Skeletal muscle satellite cell (primary cell): ENCODE measurements at regions not wholly inside any gene's neighbourhood (a gene's known extent, or its start where the extent isn't known, plus 50 kb on each side); places are given as distances from the start of the nearest gene placed in this dataset.

ENCODE experiments used
- H3K27me3 ChIP-seq: 2 replicates; pipeline ENCODE4 v1.7.0; 2013; ENCODE audit warnings: low read length; ENCODE audit not compliant: control insufficient read depth, insufficient read depth
- H3K36me3 ChIP-seq: 2 replicates; pipeline ENCODE4 v1.7.0; 2013; ENCODE audit warnings: mild to moderate bottlenecking, control low read depth, low read length; ENCODE audit not compliant: insufficient read depth
- H3K4me1 ChIP-seq: 2 replicates; pipeline ENCODE4 v1.7.0; 2013; ENCODE audit warnings: low read length; ENCODE audit not compliant: control insufficient read depth, insufficient read depth
- H3K4me2 ChIP-seq: 2 replicates; pipeline ENCODE4 v1.7.0; 2013; ENCODE audit warnings: mild to moderate bottlenecking, low read length
- H3K4me3 ChIP-seq: 2 replicates; pipeline ENCODE4 v1.7.0; 2013; ENCODE audit warnings: low read length
- H3K9ac ChIP-seq: 2 replicates; pipeline ENCODE4 v1.7.0; 2013; ENCODE audit warnings: mild to moderate bottlenecking, low read depth, low read length, moderate library complexity
- H3K9me3 ChIP-seq: replicated peaks from 2 replicates; pipeline ENCODE4 v1.7.0; 2013; ENCODE audit warnings: mild to moderate bottlenecking, control low read depth, low read length

- Histone ChIP-seq H3K9me3 (no peaks in the 10 kb centered on the region), H3K4me3 (no peak overlapping the region), H3K36me3 (no peaks in the 10 kb centered on the region), H3K27me3 (no peaks in the 10 kb centered on the region), H3K4me2 (peak overlapping the region; percentile 37), H3K9ac (no peak overlapping the region), H3K4me1 (peaks cover 14% of the 10 kb centered on the region)
These were observed 571.1 kb upstream of the ZNF608 start for GRCh38 chr5:125317536-125317995.

- Histone ChIP-seq H3K9me3 (no peaks in the 10 kb centered on the region), H3K36me3 (no peaks in the 10 kb centered on the region), H3K4me2 (no peak overlapping the region), H3K27me3 (no peaks in the 10 kb centered on the region), H3K4me1 (peaks cover 10% of the 10 kb centered on the region), H3K9ac (no peak overlapping the region), H3K4me3 (no peak overlapping the region)
These were observed 575.2 kb upstream of the ZNF608 start for GRCh38 chr5:125321654-125322053.

- H3K4me2 ChIP-seq = no peak overlapping the region
- H3K27me3 ChIP-seq = no peaks in the 10 kb centered on the region
- no peaks in the 10 kb centered on the region for H3K9me3 ChIP-seq
- no peak overlapping the region for H3K9ac ChIP-seq
- H3K4me3 ChIP-seq = no peak overlapping the region
- H3K36me3 ChIP-seq = no peaks in the 10 kb centered on the region
- no peaks in the 10 kb centered on the region for H3K4me1 ChIP-seq
These were observed 577.2 kb upstream of the ZNF608 start for GRCh38 chr5:125323613-125324012.

GRCh38 chr5:125325488-125326149 is 579.2 kb upstream of the ZNF608 start:
- no peak overlapping the region for H3K4me2 ChIP-seq
- no peaks in the 10 kb centered on the region for H3K27me3 ChIP-seq
- no peak overlapping the region for H3K9ac ChIP-seq
- no peaks in the 10 kb centered on the region for H3K36me3 ChIP-seq
- H3K4me1 ChIP-seq = no peaks in the 10 kb centered on the region
- no peak overlapping the region for H3K4me3 ChIP-seq
- no peaks in the 10 kb centered on the region for H3K9me3 ChIP-seq

GRCh38 chr5:125326150-125326510 is 579.7 kb upstream of the ZNF608 start:
- H3K4me3 ChIP-seq = no peak overlapping the region
- no peaks in the 10 kb centered on the region for H3K9me3 ChIP-seq
- no peaks in the 10 kb centered on the region for H3K27me3 ChIP-seq
- no peak overlapping the region for H3K4me2 ChIP-seq
- H3K36me3 ChIP-seq = no peaks in the 10 kb centered on the region
- no peaks in the 10 kb centered on the region for H3K4me1 ChIP-seq
- H3K9ac ChIP-seq = no peak overlapping the region

- Histone ChIP-seq H3K9ac (no peak overlapping the region), H3K4me3 (no peak overlapping the region), H3K4me2 (no peak overlapping the region), H3K9me3 (no peaks in the 10 kb centered on the region), H3K27me3 (no peaks in the 10 kb centered on the region), H3K4me1 (no peaks in the 10 kb centered on the region), H3K36me3 (no peaks in the 10 kb centered on the region)
These were observed 581.2 kb upstream of the ZNF608 start for GRCh38 chr5:125327676-125328075.

GRCh38 chr5:125331987-125332598 is 585.7 kb upstream of the ZNF608 start:
- H3K9me3 ChIP-seq = no peaks in the 10 kb centered on the region
- H3K27me3 ChIP-seq = no peaks in the 10 kb centered on the region

GRCh38 chr5:125333416-125333815 is 587.0 kb upstream of the ZNF608 start:
- peaks cover 5% of the 10 kb centered on the region for H3K4me1 ChIP-seq
- no peaks in the 10 kb centered on the region for H3K27me3 ChIP-seq
- no peak overlapping the region for H3K9ac ChIP-seq
- H3K9me3 ChIP-seq = no peaks in the 10 kb centered on the region
- H3K4me3 ChIP-seq = no peak overlapping the region
- H3K4me2 ChIP-seq = no peak overlapping the region
- no peaks in the 10 kb centered on the region for H3K36me3 ChIP-seq

More at GRCh38 chr5:125331987-125332598, 585.7 kb upstream of the ZNF608 start:
- H3K4me2 ChIP-seq = no peak overlapping the region
- H3K36me3 ChIP-seq = no peaks in the 10 kb centered on the region
- no peak overlapping the region for H3K4me3 ChIP-seq
- H3K9ac ChIP-seq = no peak overlapping the region
- H3K4me1 ChIP-seq = peaks cover 2% of the 10 kb centered on the region

- H3K9me3 ChIP-seq = no peaks in the 10 kb centered on the region
- H3K9ac ChIP-seq = no peak overlapping the region
- H3K4me1 ChIP-seq = peaks cover 5% of the 10 kb centered on the region
- no peaks in the 10 kb centered on the region for H3K36me3 ChIP-seq
- H3K4me2 ChIP-seq = no peak overlapping the region
- no peaks in the 10 kb centered on the region for H3K27me3 ChIP-seq
- H3K4me3 ChIP-seq = no peak overlapping the region
These were observed 590.0 kb upstream of the ZNF608 start for GRCh38 chr5:125336401-125336800.

- peaks cover 5% of the 10 kb centered on the region for H3K4me1 ChIP-seq
These were observed 590.9 kb upstream of the ZNF608 start for GRCh38 chr5:125337294-125337693.

GRCh38 chr5:125338440-125339174 is 592.2 kb upstream of the ZNF608 start:
- no peak overlapping the region for H3K9ac ChIP-seq
- no peaks in the 10 kb centered on the region for H3K9me3 ChIP-seq
- H3K4me1 ChIP-seq = peaks cover 5% of the 10 kb centered on the region
- H3K36me3 ChIP-seq = no peaks in the 10 kb centered on the region
- H3K4me2 ChIP-seq = no peak overlapping the region
- H3K27me3 ChIP-seq = no peaks in the 10 kb centered on the region
- H3K4me3 ChIP-seq = no peak overlapping the region

More at GRCh38 chr5:125337294-125337693, 590.9 kb upstream of the ZNF608 start:
- Histone ChIP-seq H3K36me3 (no peaks in the 10 kb centered on the region), H3K4me2 (no peak overlapping the region), H3K4me3 (no peak overlapping the region), H3K27me3 (no peaks in the 10 kb centered on the region), H3K9me3 (no peaks in the 10 kb centered on the region), H3K9ac (no peak overlapping the region)
